H1 (cell line): ENCODE measurements at regions not wholly inside any gene's neighbourhood (a gene's known extent, or its start where the extent isn't known, plus 50 kb on each side); places are given as distances from the start of the nearest gene placed in this dataset.

ENCODE experiments used
- CTBP2 ChIP-seq: IDR thresholded peaks from 2 replicates; pipeline ENCODE4 v1.7.0; 2011; ENCODE audit warnings: borderline replicate concordance, mild to moderate bottlenecking, moderate library complexity, mixed read lengths, low read length; ENCODE audit not compliant: insufficient read depth, insufficient read length
- EZH2 ChIP-seq: fragments of 200-600 bp; sonication (generic); IDR thresholded peaks from 2 replicates; pipeline ENCODE4 v1.7.1; 2012; ENCODE audit warnings: low read depth, mild to moderate bottlenecking, moderate library complexity, low read length, inconsistent platforms; ENCODE audit not compliant: severe bottlenecking
- NANOG ChIP-seq: IDR thresholded peaks from 2 replicates; pipeline ENCODE4 v1.6.1; 2011; ENCODE audit warnings: low read length, low read depth, mild to moderate bottlenecking, inconsistent platforms; ENCODE audit not compliant: insufficient read depth, poor library complexity, severe bottlenecking
- NRF1 ChIP-seq: IDR thresholded peaks from 2 replicates; pipeline ENCODE4 v1.6.1; 2011; ENCODE audit warnings: mild to moderate bottlenecking, low read depth, low read length, improper control_type of control experiment
- POLR2A ChIP-seq, 2 experiments: IDR thresholded peaks; 1 replicate in 1 of 2; 2 replicates in 1 of 2; pipeline ENCODE4 v1.6.1; 2011; ENCODE audit warnings: low read depth in 2 of 2, low read length in 2 of 2, mild to moderate bottlenecking in 2 of 2; ENCODE audit errors: control extremely low read depth in 1 of 2
- RFX5 ChIP-seq: IDR thresholded peaks from 2 replicates; pipeline ENCODE4 v1.6.1; 2011; ENCODE audit warnings: low read depth, low read length, improper control_type of control experiment, borderline replicate concordance
- SIRT6 ChIP-seq: IDR thresholded peaks from one replicate; pipeline ENCODE4 v1.7.1; 2012; ENCODE audit warnings: low read length, inconsistent platforms
- TCF12 ChIP-seq: IDR thresholded peaks from 2 replicates; pipeline ENCODE4 v1.6.1; 2011; ENCODE audit warnings: low read depth, mild to moderate bottlenecking, low read length
- TF ChIP-seq, protein P1 (sequence below), 3 experiments: IDR thresholded peaks; 1 replicate in 2 of 3; 2 replicates in 1 of 3; pipeline versions ENCODE4 v1.5.1 to v1.6.1; 2011; ENCODE audit warnings: low read length in 3 of 3, mild to moderate bottlenecking in 3 of 3, inconsistent platforms in 2 of 3, low read depth in 1 of 3, moderate library complexity in 1 of 3; ENCODE audit not compliant: insufficient read depth in 1 of 3; ENCODE audit errors: control extremely low read depth in 1 of 3
- TF ChIP-seq, protein P2 (sequence below): IDR thresholded peaks from 2 replicates; pipeline ENCODE4 v1.6.1; 2012; ENCODE audit warnings: inconsistent platforms

DNA sequence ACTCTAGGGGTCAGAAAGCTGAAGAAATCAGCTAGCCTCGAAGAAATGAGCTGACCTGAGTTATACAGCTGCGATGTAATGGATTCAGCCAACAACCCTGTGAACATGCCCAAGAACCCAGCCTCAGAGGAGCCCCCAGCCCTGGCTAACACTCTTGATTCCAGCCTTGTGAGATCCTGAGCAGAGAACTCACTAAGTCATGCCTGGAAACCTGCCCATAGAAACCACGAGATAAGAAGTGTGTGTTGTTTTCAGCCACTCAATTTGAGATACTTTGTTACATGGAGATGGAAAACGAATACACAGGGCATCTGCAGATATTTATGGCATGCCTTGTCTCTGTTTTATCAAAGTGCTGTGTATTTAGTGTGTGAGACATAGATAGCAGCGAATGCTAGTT lies 265.2 kb downstream of the QKI start:
- TF ChIP-seq NRF1 (no peak), EZH2 (no peak), TCF12 (no peak), RFX5 (no peak), POLR2A (IDR thresholded peaks at IDR 0.05; ENCODE audit: control extremely low read depth in 1 of 2, low read depth in 2 of 2, low read length in 2 of 2) (no peak), NANOG (no peak), SIRT6 (no peak), CTBP2 (no peak)
- TF ChIP-seq, protein P1, sequence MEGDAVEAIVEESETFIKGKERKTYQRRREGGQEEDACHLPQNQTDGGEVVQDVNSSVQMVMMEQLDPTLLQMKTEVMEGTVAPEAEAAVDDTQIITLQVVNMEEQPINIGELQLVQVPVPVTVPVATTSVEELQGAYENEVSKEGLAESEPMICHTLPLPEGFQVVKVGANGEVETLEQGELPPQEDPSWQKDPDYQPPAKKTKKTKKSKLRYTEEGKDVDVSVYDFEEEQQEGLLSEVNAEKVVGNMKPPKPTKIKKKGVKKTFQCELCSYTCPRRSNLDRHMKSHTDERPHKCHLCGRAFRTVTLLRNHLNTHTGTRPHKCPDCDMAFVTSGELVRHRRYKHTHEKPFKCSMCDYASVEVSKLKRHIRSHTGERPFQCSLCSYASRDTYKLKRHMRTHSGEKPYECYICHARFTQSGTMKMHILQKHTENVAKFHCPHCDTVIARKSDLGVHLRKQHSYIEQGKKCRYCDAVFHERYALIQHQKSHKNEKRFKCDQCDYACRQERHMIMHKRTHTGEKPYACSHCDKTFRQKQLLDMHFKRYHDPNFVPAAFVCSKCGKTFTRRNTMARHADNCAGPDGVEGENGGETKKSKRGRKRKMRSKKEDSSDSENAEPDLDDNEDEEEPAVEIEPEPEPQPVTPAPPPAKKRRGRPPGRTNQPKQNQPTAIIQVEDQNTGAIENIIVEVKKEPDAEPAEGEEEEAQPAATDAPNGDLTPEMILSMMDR (IDR thresholded peaks at IDR 0.05; ENCODE audit: control extremely low read depth in 1 of 3, insufficient read depth in 1 of 3, low read depth in 1 of 3, low read length in 3 of 3), result no peak
- TF ChIP-seq, protein P2, sequence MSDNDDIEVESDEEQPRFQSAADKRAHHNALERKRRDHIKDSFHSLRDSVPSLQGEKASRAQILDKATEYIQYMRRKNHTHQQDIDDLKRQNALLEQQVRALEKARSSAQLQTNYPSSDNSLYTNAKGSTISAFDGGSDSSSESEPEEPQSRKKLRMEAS, result no peak
